Activated naive CD4-positive, alpha-beta T cell treated with anti-CD3 and anti-CD28 coated beads, Interleukin-2, amount 50 U/mL, for 72 hours (primary cell): ENCODE measurements at regions not wholly inside any gene's neighbourhood (a gene's known extent, or its start where the extent isn't known, plus 50 kb on each side); places are given as distances from the start of the nearest gene placed in this dataset.

ENCODE experiments used
- ATAC-seq, 2 donors: fragments of 150-1000 bp; cut with Tn5 transposase; 2 replicates each; pipeline ENCODE4 v1.10.0; 2021; ENCODE audit warnings: mild to moderate bottlenecking in 2 of 2, moderate library complexity in 2 of 2
- DNase-seq, 2 donors: peaks; one replicate each; pipeline ENCODE4 v3.0.0; 2021 to 2022; ENCODE audit warnings: low spot score in 2 of 2
- H3K27ac Mint-ChIP-seq, 2 donors: one replicate each; pipeline ENCODE4 v1.8.0; 2022; ENCODE audit warnings: mild to moderate bottlenecking in 2 of 2, mixed read lengths in 2 of 2
- H3K36me3 Mint-ChIP-seq, 2 donors: one replicate each; pipeline ENCODE4 v1.8.0; 2022; ENCODE audit warnings: mixed read lengths in 2 of 2
- H3K9me3 Mint-ChIP-seq, 2 donors: one replicate each; pipeline ENCODE4 v1.8.0; 2022; ENCODE audit warnings: mixed read lengths in 2 of 2

DNA sequence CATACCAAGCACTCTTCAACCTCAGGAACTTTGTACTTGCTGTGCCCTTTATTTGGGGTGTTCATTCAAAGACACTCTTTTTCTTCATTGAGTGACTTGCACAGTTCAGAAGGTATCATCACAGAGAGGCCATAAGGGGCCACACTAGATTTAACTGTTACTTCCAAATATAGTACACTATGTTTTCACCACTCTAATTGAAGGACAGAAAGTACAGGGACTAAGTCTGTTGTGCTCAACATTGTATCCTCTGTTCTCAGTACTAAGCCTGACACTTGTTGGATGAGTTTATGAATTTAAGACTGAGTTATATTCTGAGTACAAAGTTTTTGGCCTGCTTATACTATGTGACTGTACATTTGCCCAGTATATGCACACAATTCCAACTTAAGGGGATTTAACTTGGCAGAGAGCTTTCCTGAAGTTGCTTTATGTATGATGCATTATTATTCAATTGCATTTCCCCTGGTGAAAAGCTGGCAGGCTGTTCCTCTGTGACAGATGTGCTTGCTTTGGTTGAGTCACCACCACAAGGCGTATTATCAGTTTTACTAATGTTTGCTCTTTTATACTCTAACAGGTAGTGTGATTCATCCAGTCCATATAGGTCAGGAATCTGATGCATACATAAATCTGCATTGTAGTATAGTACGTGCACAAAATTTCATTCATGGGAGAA, 714.8 kb downstream of the TLR4 start:
- ATAC-seq (peak in 1 of 2 donors; percentile 71), DNase-seq (no peak)
- no peak overlapping the region for H3K27ac Mint-ChIP-seq
- H3K9me3 Mint-ChIP-seq, result peaks cover 0 to 7% of the 10 kb centered on the region in 2 donors
- no peaks in the 10 kb centered on the region for H3K36me3 Mint-ChIP-seq

- DNase-seq (no peak), ATAC-seq (no peak)
- no peak overlapping the region for H3K27ac Mint-ChIP-seq
- peaks cover 0 to 7% of the 10 kb centered on the region in 2 donors for H3K9me3 Mint-ChIP-seq
- no peaks in the 10 kb centered on the region for H3K36me3 Mint-ChIP-seq
Measured at GRCh38 chr9:118419676-118420075, 715.5 kb downstream of the TLR4 start.

- no peaks in the 10 kb centered on the region for H3K9me3 Mint-ChIP-seq
- ATAC-seq (no peak), DNase-seq (no peak)
- H3K36me3 Mint-ChIP-seq, result no peaks in the 10 kb centered on the region
- H3K27ac Mint-ChIP-seq, result no peak overlapping the region
Measured at GRCh38 chr9:118422508-118422907, 718.3 kb downstream of the TLR4 start.

DNA sequence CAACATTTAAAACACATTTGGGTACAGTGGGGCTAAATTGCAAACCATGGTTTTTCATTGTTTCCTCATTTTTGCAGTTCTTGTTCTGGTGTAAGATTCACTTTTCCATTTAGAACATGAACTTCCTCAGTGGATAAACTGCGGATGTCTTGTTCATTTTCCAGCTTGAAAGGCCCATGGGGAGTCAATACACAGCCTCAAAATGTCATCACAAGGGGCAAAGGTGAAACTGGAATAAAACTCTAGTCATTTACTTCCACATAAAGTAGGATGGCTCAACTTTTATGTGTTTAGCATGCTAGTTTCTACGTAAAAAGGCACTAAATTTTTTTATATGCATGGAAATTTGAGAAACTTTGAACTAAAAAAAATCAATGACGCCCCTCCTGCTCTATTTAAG, 718.8 kb downstream of the TLR4 start:
- no peak for DNase-seq
- ATAC-seq, result no peak
- H3K36me3 Mint-ChIP-seq, result no peaks in the 10 kb centered on the region
- H3K27ac Mint-ChIP-seq, result no peak overlapping the region
- no peaks in the 10 kb centered on the region for H3K9me3 Mint-ChIP-seq

DNA sequence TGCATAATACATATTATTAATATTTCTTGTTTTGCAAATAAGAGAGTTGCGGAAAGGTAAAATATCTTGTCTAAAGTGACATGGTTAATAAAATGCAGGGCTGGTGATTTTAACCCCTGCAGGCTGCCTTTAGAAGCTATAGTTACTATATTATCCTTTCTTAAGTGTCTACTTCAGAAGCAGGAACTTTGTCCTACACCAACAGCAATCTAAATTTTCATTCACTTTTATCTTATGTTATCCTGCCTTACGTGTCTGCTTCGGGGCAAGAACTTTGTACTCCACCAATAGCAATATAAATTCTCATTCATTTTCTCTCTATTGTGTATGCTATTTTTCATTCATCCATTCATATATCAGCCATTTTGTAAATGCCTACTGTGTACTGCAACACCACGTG, 719.5 kb downstream of the TLR4 start:
- DNase-seq (no peak), ATAC-seq (no peak)
- no peak overlapping the region for H3K27ac Mint-ChIP-seq
- no peaks in the 10 kb centered on the region for H3K36me3 Mint-ChIP-seq
- H3K9me3 Mint-ChIP-seq, result no peaks in the 10 kb centered on the region

DNA sequence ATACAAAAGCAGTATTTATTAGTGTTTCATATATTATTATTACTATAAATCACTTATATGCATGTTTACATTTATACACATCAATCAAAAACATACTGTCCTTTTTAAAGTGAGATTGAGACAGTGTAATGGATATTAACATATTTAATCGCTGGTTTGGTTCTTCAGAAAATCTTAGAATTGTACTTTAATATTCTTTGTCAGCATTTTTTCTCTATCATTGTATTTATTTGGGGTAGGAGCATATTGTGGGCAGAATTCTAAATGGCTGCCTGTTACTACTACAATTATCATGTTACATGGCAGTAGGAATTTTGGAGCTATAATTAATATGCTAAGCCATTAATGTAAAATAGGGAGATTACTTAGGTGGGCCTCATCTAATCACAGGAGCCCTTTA, 722.6 kb downstream of the TLR4 start:
- H3K36me3 Mint-ChIP-seq, result no peaks in the 10 kb centered on the region
- ATAC-seq (no peak), DNase-seq (no peak)
- peaks cover 5 to 6% of the 10 kb centered on the region in 2 donors for H3K9me3 Mint-ChIP-seq
- no peak overlapping the region for H3K27ac Mint-ChIP-seq

DNA sequence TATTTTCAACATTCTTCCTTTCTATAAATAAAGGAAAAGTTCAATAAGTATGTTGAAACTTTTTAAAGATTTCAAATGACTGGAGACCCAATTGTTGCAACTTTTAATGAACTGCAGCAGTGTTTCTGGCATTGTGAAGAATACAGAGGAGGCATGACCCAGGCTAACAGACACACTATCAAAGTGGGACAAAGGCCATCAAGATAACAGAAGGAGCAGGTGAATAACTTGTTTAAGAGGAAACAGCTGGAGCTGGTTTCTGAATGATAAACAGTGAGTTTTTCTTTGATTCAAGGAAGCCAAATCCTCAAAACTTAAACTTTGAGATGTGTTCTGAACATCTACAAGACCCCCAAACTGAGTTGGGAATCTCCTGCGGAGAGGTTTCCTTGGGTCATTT, 734.6 kb downstream of the TLR4 start:
- Mint-ChIP-seq H3K9me3 (no peaks in the 10 kb centered on the region), H3K36me3 (no peaks in the 10 kb centered on the region), H3K27ac (no peak overlapping the region)
- DNase-seq, result no peak
- no peak for ATAC-seq

- H3K9me3 Mint-ChIP-seq, result no peaks in the 10 kb centered on the region
- ATAC-seq, result no peak
- no peaks in the 10 kb centered on the region for H3K36me3 Mint-ChIP-seq
- no peak overlapping the region for H3K27ac Mint-ChIP-seq
- DNase-seq, result no peak
Measured at GRCh38 chr9:118439441-118439840, 735.2 kb downstream of the TLR4 start.

GRCh38 chr9:118444403-118444802, 740.2 kb downstream of the TLR4 start:
- ATAC-seq, result no peak

DNA sequence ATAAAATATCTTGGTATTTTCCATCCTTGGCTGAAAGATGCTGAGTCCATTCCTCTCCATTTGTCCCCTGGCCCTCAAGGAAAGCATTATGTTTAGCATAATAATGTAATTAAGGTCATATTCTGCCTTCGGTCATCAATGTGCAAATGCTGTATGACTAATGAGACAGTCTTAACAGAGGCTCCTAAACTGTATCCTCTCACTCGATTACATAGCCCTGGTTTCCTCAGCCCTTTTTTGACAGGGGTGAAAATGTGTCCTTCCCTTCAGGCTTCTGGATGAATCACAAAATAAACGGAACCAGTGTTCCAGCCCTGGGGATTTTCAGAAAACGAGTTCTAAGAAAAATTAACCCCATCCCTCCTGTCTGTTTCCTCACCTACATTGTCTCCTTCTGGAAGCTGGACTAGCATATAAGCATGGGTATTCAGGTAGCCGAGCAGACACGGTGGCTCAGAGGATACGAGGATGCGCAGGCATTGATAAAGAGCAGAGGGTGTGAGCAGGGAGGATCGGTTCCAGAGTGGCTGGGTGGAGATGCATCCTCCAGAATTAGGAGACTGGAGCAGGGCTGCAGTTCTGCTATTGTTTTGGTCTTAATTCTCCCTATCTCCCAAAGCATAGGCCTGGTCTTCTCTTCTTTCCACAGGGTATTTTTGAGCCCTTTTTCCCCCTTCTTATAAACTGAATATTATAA, 742.9 kb downstream of the TLR4 start:
- no peak for DNase-seq
- Mint-ChIP-seq H3K9me3 (no peaks in the 10 kb centered on the region), H3K36me3 (no peaks in the 10 kb centered on the region), H3K27ac (no peak overlapping the region)
- ATAC-seq, result no peak

More at GRCh38 chr9:118444403-118444802, 740.2 kb downstream of the TLR4 start:
- no peak overlapping the region for H3K27ac Mint-ChIP-seq
- DNase-seq, result no peak
- no peaks in the 10 kb centered on the region for H3K36me3 Mint-ChIP-seq
- no peaks in the 10 kb centered on the region for H3K9me3 Mint-ChIP-seq

DNA sequence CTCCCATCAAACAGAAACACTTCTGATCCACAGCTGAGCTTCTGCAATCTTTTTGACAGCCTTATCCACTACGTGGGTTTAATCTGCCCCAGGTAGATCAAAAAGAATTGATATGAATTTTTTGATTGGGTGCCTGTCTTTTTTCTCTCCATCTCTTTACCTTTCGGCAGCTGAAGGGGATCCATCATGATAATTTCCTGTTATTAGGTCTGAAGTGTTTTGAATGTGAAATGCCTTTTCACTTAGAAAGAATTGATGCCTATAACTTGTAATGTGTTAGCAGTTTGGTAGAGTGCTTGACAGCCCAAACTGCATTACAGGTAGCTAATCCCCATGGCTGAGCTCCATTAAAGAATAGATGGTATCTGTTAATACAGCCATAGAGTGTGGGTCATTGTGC, 745.4 kb downstream of the TLR4 start:
- ATAC-seq (no peak), DNase-seq (no peak)
- no peaks in the 10 kb centered on the region for H3K36me3 Mint-ChIP-seq
- H3K27ac Mint-ChIP-seq, result no peak overlapping the region
- H3K9me3 Mint-ChIP-seq, result peaks cover 0 to 3% of the 10 kb centered on the region in 2 donors

DNA sequence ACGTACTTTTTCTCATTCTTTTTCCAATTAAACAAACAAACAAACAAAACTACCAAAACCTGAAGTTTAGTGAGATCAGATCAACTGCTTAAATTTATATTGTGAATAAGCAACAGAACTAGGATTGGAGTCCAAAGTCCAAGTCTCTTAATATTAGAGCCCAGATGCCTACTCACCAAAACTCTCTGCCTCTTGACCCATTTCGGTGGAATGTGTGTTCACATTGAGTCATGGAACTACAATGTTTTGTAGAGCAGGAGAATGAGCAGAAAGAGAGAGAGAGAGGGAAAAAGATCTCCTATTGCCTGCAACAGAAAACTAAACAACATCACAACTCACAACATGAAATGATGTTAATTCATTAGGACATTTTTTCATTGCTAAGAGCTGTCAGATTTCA, 751.1 kb downstream of the TLR4 start:
- ATAC-seq, result no peak
- DNase-seq, result no peak
- no peaks in the 10 kb centered on the region for H3K36me3 Mint-ChIP-seq
- H3K27ac Mint-ChIP-seq, result no peak overlapping the region
- H3K9me3 Mint-ChIP-seq, result peaks cover 9 to 13% of the 10 kb centered on the region in 2 donors

DNA sequence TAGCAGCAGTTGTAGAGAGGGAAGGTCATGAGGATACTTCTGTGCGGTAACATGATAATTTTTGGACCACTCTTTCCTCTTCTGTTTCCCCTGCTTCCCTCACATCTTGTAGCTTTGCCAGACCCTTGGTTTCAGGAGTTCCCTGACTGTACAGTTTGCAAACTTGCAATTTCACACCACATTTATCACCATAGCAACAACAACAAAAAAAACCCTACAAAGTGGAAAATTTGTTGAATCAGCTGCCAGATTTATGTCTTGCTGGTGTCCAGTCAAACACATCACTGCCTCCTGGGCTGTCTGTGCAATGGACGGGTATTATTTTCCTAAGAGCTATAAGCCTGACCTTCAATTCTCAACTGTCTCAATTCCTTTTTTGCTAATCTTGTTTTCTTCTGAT, 751.6 kb downstream of the TLR4 start:
- ATAC-seq (no peak), DNase-seq (no peak)
- no peak overlapping the region for H3K27ac Mint-ChIP-seq

DNA sequence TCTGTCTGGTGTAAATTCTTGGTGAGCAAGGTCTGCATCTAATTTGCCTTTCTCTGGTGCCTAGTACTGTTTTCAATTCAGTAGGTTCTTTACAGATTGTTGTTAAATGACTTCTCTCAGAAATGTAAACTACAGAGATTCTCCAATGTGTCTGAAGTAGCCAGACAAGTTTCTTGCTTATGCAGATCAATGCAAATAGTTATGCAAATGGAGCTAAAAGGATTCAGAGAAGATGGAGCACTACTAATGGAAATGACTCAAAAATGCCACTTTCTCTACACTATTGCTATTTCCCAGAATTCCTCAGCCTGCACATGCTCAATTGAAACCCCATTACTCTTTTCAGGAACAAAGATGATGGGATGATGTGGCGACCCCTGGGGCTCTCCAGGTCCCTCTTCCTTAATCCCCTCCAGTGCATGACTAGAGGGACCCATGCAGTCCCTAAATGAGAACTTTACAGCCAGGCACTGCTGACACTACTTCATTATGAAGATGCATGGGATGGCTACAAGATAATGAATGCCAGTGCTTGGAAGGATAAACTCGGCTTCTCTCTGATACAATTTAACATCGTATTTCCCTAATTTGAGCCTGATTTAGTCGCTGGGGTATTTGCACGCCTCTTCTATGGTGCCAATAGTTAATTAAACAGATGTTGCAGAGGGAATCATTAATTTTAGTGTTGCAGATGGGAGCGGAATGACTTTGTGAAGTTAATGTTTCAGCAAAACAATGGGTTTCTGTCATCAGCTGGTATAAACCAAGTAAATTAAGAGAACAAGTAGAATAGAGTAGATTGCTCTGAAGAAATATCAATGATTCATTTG, 753.2 kb downstream of the TLR4 start:
- Mint-ChIP-seq H3K9me3 (peaks cover 9 to 13% of the 10 kb centered on the region in 2 donors), H3K36me3 (no peaks in the 10 kb centered on the region), H3K27ac (no peak overlapping the region)
- DNase-seq, result no peak
- ATAC-seq, result no peak

More for the DNA sequence above, 751.6 kb downstream of the TLR4 start:
- Mint-ChIP-seq H3K36me3 (no peaks in the 10 kb centered on the region), H3K9me3 (peaks cover 9 to 13% of the 10 kb centered on the region in 2 donors)

DNA sequence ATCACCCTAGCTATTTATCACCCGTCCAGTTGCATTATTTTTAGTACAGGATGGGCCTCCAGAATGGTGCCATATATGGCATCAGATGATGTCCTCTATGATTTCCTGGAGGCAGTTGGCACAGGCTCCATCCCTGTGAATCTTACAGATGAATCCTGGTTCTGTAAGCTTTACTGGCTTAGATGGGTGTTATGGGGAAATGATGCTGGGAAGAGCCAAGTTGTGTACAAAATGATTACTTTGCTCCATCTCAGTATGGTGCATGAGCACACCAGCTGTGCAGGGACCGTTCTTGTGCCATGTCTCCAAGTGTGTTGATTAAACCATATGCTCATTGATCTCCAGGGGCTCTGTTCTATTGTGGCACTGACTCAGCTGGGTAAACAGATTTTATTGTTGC, 755.7 kb downstream of the TLR4 start:
- DNase-seq, result no peak
- no peak for ATAC-seq
- Mint-ChIP-seq H3K36me3 (no peaks in the 10 kb centered on the region), H3K27ac (no peak overlapping the region), H3K9me3 (peaks cover 9 to 10% of the 10 kb centered on the region in 2 donors)

- no peak for ATAC-seq
- Mint-ChIP-seq H3K27ac (no peak overlapping the region), H3K9me3 (peaks cover 5 to 9% of the 10 kb centered on the region in 2 donors), H3K36me3 (no peaks in the 10 kb centered on the region)
- no peak for DNase-seq
Measured at GRCh38 chr9:118463419-118463818, 759.2 kb downstream of the TLR4 start.

- Mint-ChIP-seq H3K36me3 (no peaks in the 10 kb centered on the region), H3K9me3 (peaks cover 5 to 8% of the 10 kb centered on the region in 2 donors), H3K27ac (no peak overlapping the region)
- ATAC-seq, result no peak
- no peak for DNase-seq
Measured at GRCh38 chr9:118473521-118473920, 769.3 kb downstream of the TLR4 start.
